HG03097 (cell line): ENCODE measurements at regions not wholly inside any gene's neighbourhood (a gene's known extent, or its start where the extent isn't known, plus 50 kb on each side); places are given as distances from the start of the nearest gene placed in this dataset.

Experiments used
- ATAC-seq: cut with Tn5 transposase; IDR thresholded peaks from one replicate; pipeline ENCODE4 v1.9.1; 2021; ENCODE audit not compliant: unreplicated experiment, low FRiP score

DNA sequence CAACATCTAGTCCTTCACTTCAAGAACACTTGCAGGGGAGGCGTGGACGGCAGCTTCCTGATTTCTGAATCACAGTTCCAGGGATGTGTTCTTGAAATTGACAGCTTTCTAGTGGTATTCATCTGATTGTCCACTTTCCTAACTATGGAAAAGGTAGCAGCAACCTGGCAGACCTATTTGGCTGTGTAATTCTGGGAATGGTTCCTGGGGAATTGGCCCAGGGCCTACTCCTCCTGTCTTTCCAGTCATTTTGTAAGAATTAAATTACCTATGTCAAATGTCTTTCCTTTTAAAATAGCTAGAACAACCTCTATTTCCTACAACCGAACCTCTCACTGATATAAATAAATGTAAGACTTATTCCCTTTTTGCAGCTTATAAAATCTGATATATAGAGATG, 85.5 kb upstream of the RSPO3 start:
- ATAC-seq, result no peak

DNA sequence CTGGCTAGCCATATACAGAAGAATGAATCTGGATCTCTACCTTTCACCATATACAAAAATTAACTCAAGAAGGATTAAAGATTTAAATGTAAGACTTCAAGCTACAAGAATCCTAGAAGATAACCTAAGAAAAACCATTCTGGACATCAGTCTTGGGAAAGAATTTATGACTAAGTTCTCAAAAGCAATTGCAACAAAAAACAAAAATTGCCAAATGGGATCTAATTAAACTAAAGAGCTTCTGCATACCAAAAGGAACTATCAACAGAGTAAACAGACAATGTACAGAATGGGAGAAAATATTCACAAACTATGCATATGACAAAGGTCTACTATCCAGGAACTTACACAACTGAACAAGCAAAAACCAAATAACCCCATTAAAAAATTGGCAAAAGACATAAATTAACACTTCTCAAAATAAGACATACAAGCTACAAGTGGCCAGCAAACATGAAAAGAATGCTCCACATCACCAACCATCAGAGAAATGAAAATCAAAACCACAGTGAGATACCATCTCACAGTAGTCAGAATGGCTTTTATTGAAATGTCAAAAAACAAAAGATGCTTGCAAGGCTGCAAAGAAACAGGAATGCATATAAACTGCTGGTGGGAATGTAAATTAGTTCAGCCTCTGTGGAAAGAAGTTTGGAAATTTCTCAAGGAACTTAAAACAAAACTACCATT, 66.8 kb upstream of the RSPO3 start:
- no peak for ATAC-seq

DNA sequence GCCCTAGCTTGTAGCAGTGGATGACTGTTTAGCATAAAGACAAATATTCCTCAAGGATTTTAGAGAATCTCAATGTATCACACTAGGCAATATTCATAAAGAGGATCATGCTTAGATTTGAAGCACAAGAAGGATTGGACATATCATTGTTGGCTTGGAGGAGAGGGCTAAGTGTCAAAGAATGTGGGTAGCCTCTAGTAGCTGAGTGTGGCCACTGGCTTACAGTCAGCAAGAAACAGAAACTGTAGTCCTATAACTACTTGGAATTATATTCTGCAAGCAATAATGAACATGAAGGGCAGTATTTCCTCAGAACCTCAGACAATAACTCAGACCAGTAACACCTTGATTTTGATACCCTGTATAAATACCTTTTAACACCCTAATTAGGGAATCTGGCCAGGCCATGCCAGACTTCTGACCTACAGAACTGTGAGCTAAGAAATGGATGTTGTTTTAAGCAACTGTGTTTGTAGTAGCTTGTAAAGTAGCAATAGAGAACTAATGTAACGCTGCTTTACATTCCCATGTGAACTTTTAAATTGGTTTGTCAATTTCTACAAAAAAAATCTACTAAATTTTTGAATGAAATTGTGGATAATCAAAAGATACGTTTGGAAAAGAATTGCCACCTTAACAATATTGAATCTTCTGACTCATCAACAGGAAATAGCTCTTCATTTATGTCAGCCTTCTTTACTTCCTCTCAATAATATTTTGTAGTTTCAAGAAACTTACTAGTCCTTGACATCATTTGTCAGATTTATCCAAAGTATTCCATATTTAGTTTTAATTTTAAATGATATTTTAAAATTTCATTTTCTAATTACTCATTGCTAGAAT, 65.2 kb upstream of the RSPO3 start:
- ATAC-seq, result no peak

GRCh38 chr6:127053875-127054235, 64.6 kb upstream of the RSPO3 start:
- ATAC-seq, result no peak

DNA sequence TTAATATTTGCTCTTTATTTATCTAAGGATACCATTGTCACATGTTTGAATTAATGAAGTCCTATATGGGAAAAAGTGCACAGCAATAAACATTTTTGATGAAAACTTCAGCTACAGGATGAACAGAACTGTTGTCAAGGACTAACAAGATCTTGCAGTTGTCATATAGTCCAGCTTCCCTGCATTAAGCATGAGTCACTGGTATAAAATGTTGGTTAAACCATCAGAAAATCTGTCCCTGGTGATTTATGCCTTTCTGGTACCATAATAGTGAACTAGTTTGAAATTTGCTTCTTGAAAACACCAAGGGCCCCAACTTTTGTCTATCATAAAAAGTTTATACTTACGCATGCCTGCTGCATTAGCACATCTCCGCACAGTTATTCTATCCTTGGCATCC, 60.4 kb upstream of the RSPO3 start:
- no peak for ATAC-seq

GRCh38 chr6:127058936-127059335, 59.5 kb upstream of the RSPO3 start:
- no peak for ATAC-seq
